GM23338 (cell line): ENCODE measurements at regions not wholly inside any gene's neighbourhood (a gene's known extent, or its start where the extent isn't known, plus 50 kb on each side); places are given as distances from the start of the nearest gene placed in this dataset.

ENCODE experiments used
- ATAC-seq: fragments of 200-7000 bp; cut with Tn5 transposase; 3 replicates; pipeline ENCODE4 v1.9.1; 2020
- DNase-seq: peaks from one replicate; pipeline ENCODE4 v3.0.0-alpha.2; 2015; ENCODE audit warnings: low spot score
- H2AFZ ChIP-seq: fragments of 200-600 bp; sonication (generic); 2 replicates; pipeline ENCODE4 v1.8.0; 2016; ENCODE audit warnings: antibody characterized with exemption, mild to moderate bottlenecking, moderate library complexity
- H3F3A ChIP-seq: fragments of 200-600 bp; sonication (generic); replicated peaks from 2 replicates; pipeline ENCODE4 v1.8.0; 2017; ENCODE audit warnings: antibody characterized with exemption, mixed run types, low read depth
- H3K27ac ChIP-seq: fragments of 200-600 bp; sonication (generic); 2 replicates; pipeline ENCODE4 v1.6.1; 2016; ENCODE audit warnings: low read depth
- H3K27me3 ChIP-seq: fragments of 200-600 bp; sonication (generic); 2 replicates; pipeline ENCODE4 v1.8.0; 2016; ENCODE audit warnings: mild to moderate bottlenecking, mixed run types, moderate library complexity; ENCODE audit not compliant: insufficient read depth
- H3K36me3 ChIP-seq: fragments of 200-600 bp; sonication (generic); 2 replicates; pipeline ENCODE4 v1.8.0; 2016; ENCODE audit warnings: mild to moderate bottlenecking; ENCODE audit not compliant: insufficient read depth
- H3K4me1 ChIP-seq: fragments of 200-600 bp; sonication (generic); 2 replicates; pipeline ENCODE4 v1.8.0; 2016; ENCODE audit warnings: mild to moderate bottlenecking, moderate library complexity; ENCODE audit not compliant: insufficient read depth
- H3K4me2 ChIP-seq: fragments of 200-600 bp; sonication (generic); 2 replicates; pipeline ENCODE4 v1.7.1; 2017; ENCODE audit warnings: mixed run types
- H3K4me3 ChIP-seq: fragments of 200-600 bp; sonication (generic); 2 replicates; pipeline ENCODE4 v1.6.1; 2016; ENCODE audit warnings: mixed run types
- H3K79me2 ChIP-seq: fragments of 200-600 bp; sonication (generic); replicated peaks from 2 replicates; pipeline ENCODE4 v1.8.0; 2017; ENCODE audit warnings: mild to moderate bottlenecking; ENCODE audit not compliant: insufficient read depth
- H3K9me2 ChIP-seq: fragments of 200-600 bp; sonication (generic); 2 replicates; pipeline ENCODE4 v1.8.0; 2017; ENCODE audit not compliant: insufficient read depth
- H4K20me1 ChIP-seq: fragments of 200-600 bp; sonication (generic); replicated peaks from 2 replicates; pipeline ENCODE4 v1.8.0; 2017; ENCODE audit warnings: mild to moderate bottlenecking; ENCODE audit not compliant: insufficient read depth
- H3K27ac Mint-ChIP-seq: 2 replicates; pipeline ENCODE4 v1.8.0; 2020; ENCODE audit warnings: inconsistent platforms, mild to moderate bottlenecking, moderate library complexity, mixed read lengths
- H3K27me3 Mint-ChIP-seq: 3 replicates; pipeline ENCODE4 v1.8.0; 2022; ENCODE audit warnings: low read depth, mild to moderate bottlenecking, moderate library complexity, mixed read lengths, inconsistent platforms; ENCODE audit not compliant: insufficient read depth, poor library complexity
- H3K36me3 Mint-ChIP-seq: 3 replicates; pipeline ENCODE4 v1.8.0; 2021; ENCODE audit warnings: low read depth, mild to moderate bottlenecking, inconsistent platforms, moderate library complexity, mixed read lengths
- H3K4me1 Mint-ChIP-seq: 3 replicates; pipeline ENCODE4 v1.8.0; 2020; ENCODE audit warnings: mild to moderate bottlenecking, inconsistent platforms, mixed read lengths
- H3K4me3 Mint-ChIP-seq: 3 replicates; pipeline ENCODE4 v1.8.0; 2021; ENCODE audit warnings: moderate library complexity, mild to moderate bottlenecking, inconsistent platforms, mixed read lengths
- H3K9me3 Mint-ChIP-seq: 3 replicates; pipeline ENCODE4 v1.8.0; 2020; ENCODE audit warnings: moderate library complexity, mild to moderate bottlenecking, inconsistent platforms, mixed read lengths
- CREB1 ChIP-seq: fragments of 250-450 bp; sonication (Bioruptor Pico); IDR thresholded peaks from 2 replicates; pipeline ENCODE4 v1.5.0; 2020; ENCODE audit warnings: low read depth, mild to moderate bottlenecking, moderate library complexity
- CTCF ChIP-seq, 2 experiments: fragments of 200-600 bp in 1 of 2; sonication (generic) in 1 of 2; conservative IDR thresholded peaks; 2 replicates each; pipeline versions ENCODE4 v1.5.1 to v1.6.1; 2016 to 2017; ENCODE audit warnings: antibody characterized with exemption in 2 of 2, low read depth in 2 of 2, mild to moderate bottlenecking in 2 of 2, moderate library complexity in 1 of 2
- EZH2 ChIP-seq: fragments of 200-600 bp; sonication (generic); IDR thresholded peaks from one replicate; pipeline ENCODE4 v1.8.0; 2017; ENCODE audit warnings: antibody characterized with exemption, mild to moderate bottlenecking, low read depth; ENCODE audit not compliant: unreplicated experiment
- EZH2phosphoT487 ChIP-seq: fragments of 200-600 bp; sonication (generic); IDR thresholded peaks from one replicate; pipeline ENCODE4 v1.8.1; 2018; ENCODE audit warnings: antibody characterized with exemption; ENCODE audit not compliant: unreplicated experiment
- JUNB ChIP-seq: IDR thresholded peaks from one replicate; pipeline ENCODE4 v1.6.1; 2016; ENCODE audit warnings: antibody characterized with exemption; ENCODE audit not compliant: unreplicated experiment
- NANOG ChIP-seq: IDR thresholded peaks from 2 replicates; pipeline ENCODE4 v1.6.1; 2016; ENCODE audit warnings: antibody characterized with exemption, borderline replicate concordance
- POLR2AphosphoS5 ChIP-seq: IDR thresholded peaks from 2 replicates; pipeline ENCODE4 v1.6.1; 2016; ENCODE audit warnings: antibody characterized with exemption, low read depth
- STAT1 ChIP-seq: IDR thresholded peaks from one replicate; pipeline ENCODE4 v1.6.1; 2016; ENCODE audit warnings: antibody characterized with exemption; ENCODE audit not compliant: unreplicated experiment
- ZNF331 ChIP-seq: fragments of 250-450 bp; sonication (Bioruptor Pico); IDR thresholded peaks from 2 replicates; pipeline ENCODE4 v1.5.0; 2020; ENCODE audit warnings: low read depth, mild to moderate bottlenecking, moderate library complexity
- TF ChIP-seq, protein P1 (sequence below): IDR thresholded peaks from 2 replicates; pipeline ENCODE4 v1.6.1; 2016; ENCODE audit warnings: antibody characterized with exemption
- TF ChIP-seq, protein P2 (sequence below): IDR thresholded peaks from one replicate; pipeline ENCODE4 v1.6.1; 2018; ENCODE audit warnings: antibody characterized with exemption; ENCODE audit not compliant: unreplicated experiment

- TF ChIP-seq, protein P1, sequence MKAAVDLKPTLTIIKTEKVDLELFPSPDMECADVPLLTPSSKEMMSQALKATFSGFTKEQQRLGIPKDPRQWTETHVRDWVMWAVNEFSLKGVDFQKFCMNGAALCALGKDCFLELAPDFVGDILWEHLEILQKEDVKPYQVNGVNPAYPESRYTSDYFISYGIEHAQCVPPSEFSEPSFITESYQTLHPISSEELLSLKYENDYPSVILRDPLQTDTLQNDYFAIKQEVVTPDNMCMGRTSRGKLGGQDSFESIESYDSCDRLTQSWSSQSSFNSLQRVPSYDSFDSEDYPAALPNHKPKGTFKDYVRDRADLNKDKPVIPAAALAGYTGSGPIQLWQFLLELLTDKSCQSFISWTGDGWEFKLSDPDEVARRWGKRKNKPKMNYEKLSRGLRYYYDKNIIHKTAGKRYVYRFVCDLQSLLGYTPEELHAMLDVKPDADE = no peak
- TF ChIP-seq STAT1 = no peak
- no peak for TF ChIP-seq EZH2phosphoT487
- TF ChIP-seq NANOG = no peak
- TF ChIP-seq POLR2AphosphoS5 = no peak
Observed at GRCh38 chr4:189221691-189222090, 719.0 kb upstream of the FRG1 start (continued).

- Histone ChIP-seq H3K4me2 (no peak overlapping the region), H4K20me1 (no peaks in the 10 kb centered on the region), H3K79me2 (no peaks in the 10 kb centered on the region), H3K27ac (no peak overlapping the region), H3K9me2 (no peaks in the 10 kb centered on the region), H2AFZ (no peak overlapping the region), H3K36me3 (no peaks in the 10 kb centered on the region), H3K4me3 (no peak overlapping the region), H3K4me1 (no peaks in the 10 kb centered on the region), H3F3A (no peaks in the 10 kb centered on the region), H3K27me3 (no peaks in the 10 kb centered on the region)
- ATAC-seq (no peak), DNase-seq (no peak)
- no peak overlapping the region for H3K27ac Mint-ChIP-seq
- peaks cover 3% of the 10 kb centered on the region; the same call in 1 of the 3 replicates for H3K9me3 Mint-ChIP-seq
- H3K4me1 Mint-ChIP-seq = no peaks in the 10 kb centered on the region
- TF ChIP-seq ZNF331 (CRISPR knock-in tag) (no peak), CREB1 (no peak), EZH2phosphoT487 (no peak), EZH2 (no peak), NANOG (no peak), CTCF (conservative IDR thresholded peaks at IDR 0.05; ENCODE audit: low read depth in 2 of 2) (no peak), JUNB (no peak)
- TF ChIP-seq, protein P2, sequence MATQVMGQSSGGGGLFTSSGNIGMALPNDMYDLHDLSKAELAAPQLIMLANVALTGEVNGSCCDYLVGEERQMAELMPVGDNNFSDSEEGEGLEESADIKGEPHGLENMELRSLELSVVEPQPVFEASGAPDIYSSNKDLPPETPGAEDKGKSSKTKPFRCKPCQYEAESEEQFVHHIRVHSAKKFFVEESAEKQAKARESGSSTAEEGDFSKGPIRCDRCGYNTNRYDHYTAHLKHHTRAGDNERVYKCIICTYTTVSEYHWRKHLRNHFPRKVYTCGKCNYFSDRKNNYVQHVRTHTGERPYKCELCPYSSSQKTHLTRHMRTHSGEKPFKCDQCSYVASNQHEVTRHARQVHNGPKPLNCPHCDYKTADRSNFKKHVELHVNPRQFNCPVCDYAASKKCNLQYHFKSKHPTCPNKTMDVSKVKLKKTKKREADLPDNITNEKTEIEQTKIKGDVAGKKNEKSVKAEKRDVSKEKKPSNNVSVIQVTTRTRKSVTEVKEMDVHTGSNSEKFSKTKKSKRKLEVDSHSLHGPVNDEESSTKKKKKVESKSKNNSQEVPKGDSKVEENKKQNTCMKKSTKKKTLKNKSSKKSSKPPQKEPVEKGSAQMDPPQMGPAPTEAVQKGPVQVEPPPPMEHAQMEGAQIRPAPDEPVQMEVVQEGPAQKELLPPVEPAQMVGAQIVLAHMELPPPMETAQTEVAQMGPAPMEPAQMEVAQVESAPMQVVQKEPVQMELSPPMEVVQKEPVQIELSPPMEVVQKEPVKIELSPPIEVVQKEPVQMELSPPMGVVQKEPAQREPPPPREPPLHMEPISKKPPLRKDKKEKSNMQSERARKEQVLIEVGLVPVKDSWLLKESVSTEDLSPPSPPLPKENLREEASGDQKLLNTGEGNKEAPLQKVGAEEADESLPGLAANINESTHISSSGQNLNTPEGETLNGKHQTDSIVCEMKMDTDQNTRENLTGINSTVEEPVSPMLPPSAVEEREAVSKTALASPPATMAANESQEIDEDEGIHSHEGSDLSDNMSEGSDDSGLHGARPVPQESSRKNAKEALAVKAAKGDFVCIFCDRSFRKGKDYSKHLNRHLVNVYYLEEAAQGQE = no peak
- TF ChIP-seq, protein P1 = no peak
- no peak overlapping the region for H3K4me3 Mint-ChIP-seq
- no peaks in the 10 kb centered on the region for H3K36me3 Mint-ChIP-seq
- H3K27me3 Mint-ChIP-seq = peaks cover 2% of the 10 kb centered on the region
Observed at GRCh38 chr4:189228726-189229125, 711.9 kb upstream of the FRG1 start.
